ENCODE measurements at regions not wholly inside any gene's neighbourhood (a gene's known extent, or its start where the extent isn't known, plus 50 kb on each side); places are given as distances from the start of the nearest gene placed in this dataset.

GRCh38 chr9:108094676-108094993, 605.1 kb upstream of the KLF4 start:
- no peak for TF ChIP-seq EZH2 (IDR thresholded peaks at IDR 0.05; ENCODE audit: borderline replicate concordance, low read length)
- no peak for TF ChIP-seq CTCF (IDR thresholded peaks at IDR 0.05; ENCODE audit: low read length)

Data from OCI-LY1 (cell line).